Hypothalamus (tissue), 51 donors: ENCODE measurements at regions not wholly inside any gene's neighbourhood (a gene's known extent, or its start where the extent isn't known, plus 50 kb on each side); places are given as distances from the start of the nearest gene placed in this dataset.
"Not testable (repeated sequence)": the region's sequence is repeated elsewhere in the genome, so short reads cannot be mapped to it uniquely, and the experiment has no call there.

ENCODE experiments used
- DNase-seq, 51 donors: peaks; one replicate each; lab custom pipeline; 2025; lab: John Stamatoyannopoulos, UW

DNA sequence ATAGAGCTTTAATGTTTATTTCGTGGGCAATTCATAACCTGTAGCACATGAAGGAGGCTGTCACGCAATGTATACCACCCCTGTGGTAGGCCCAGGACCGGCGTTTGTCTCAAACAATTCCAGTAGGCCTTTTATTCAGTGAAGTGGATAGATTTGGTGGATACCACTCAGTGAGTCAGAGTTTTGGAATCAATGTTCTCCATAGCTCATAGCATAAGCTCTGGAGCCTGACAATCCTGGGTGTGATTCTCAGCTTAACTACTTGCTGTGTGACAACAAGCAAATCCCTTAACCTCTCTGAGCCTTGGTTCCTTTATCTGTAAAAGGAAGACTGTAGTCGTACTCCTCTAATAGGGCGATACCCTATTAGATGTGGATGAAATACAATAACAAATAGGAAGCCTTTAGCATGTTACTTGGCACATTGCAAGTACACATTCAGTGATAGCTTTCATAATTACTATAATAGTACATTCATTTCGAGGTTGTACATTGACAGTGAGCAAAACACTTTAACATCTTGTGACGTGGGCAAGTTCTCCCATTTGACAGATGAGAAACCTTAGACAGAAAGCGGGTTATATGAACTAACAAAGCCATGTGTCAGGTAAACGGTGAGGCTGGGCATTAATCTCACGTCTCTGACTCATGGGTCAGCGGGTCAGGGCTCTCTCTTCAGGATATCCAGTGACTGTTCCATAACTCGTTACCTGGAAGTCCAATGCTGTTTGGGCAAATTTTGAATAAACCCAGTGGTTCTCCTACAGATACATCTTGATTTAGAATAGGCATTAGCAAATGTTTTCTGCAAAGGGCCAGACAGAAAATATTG, 130.8 kb downstream of the C9orf152 start:
- no peak for DNase-seq

DNA sequence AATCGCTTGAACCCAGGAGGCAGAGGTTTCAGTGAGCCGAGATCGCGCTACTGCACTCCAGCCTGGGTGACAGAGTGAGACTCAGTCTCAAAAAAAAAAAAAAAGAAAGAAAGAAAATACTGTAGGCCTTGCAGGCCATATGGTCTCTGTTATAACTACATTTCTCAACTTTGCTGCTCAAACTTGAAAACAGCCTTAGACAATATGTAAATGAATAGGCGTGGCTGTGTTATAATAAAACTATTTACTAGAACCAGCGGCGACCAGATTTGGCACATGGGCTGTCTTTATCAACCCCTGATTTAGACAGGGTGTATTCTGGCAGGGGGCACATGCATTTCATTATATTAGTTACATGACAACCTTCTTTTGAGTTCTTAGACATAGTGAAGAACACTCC, 130.0 kb downstream of the C9orf152 start:
- no peak for DNase-seq

- no peak for DNase-seq
Observed at GRCh38 chr9:110078604-110079003, 129.4 kb downstream of the C9orf152 start.

DNA sequence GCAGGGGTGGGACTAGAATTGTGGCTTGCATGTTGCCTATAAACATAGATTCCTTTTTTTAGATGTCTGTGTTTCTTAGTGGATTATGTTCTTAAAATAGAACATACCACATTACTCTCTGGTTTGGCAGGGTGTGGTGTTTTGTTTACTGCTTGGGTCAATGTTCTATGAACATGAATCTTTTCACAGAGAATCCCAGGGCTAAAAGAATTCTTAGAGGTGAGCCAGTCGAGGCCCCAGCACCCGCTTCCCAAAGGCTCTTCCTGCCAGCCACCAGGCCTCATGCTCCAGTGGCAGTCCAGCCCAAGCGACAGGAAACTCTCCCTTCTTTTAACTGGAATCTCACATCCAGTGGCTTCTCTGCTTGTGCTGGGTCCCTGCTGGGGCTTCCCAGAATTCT, 126.6 kb downstream of the C9orf152 start:
- no peak for DNase-seq

DNA sequence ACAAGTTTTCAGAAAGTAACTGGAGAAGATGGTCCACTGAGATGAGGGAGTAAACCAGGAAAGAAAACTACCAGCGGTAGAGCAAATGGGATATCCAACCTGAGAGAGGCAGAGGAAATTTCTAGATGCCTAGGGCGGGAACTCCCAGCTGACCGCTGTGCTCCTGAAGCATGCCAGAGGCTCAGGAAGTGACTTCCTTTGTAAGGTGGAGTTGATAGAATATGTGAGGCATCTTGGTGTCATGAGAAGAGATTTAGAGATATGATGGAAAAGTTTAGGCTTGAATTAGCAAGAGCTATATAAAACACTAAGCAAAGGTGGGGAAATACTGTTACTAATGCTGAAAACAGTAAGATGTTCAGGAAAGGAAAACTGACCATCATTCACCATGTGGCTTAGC, 124.1 kb downstream of the C9orf152 start:
- no peak for DNase-seq

GRCh38 chr9:110086537-110086936, 121.4 kb downstream of the C9orf152 start:
- no peak for DNase-seq

DNA sequence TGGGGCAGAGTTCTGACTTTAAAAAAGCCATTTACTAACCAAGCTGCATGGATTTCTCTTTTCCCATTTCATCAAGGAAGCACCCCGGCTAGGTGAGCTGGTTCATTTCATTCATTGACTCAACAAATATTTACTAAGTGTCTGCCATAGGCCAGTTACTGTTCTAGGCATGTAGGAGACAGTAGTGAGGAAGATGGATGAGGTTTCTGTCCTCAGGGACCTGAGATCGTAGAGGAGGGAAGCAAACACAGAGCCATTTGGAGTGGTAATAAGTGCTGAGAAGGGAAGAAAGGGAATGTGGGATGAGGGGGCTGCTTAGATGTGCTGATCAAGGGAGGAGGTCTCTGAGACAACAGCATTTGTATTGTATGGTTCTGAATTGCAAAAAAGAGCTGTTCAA, 120.4 kb downstream of the C9orf152 start:
- DNase-seq, result no peak

DNA sequence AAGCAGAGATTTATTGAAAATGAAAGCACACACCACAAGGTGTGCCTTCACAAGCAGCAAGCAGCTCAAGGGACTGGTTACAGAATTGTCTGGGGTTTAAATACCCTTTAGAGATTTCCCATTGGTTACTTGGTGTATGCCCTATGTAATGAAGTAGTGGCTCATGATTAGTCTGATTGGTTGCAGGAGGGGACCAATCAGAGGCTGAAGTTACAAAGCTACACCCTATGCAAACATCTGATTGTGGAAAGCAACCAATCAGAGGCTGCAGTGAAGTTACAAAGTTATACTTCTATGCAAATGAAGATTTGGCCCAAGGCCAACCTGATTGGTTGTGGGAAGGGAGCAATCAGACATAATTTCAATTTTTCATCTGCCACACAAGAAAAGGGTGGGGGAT, 119.9 kb downstream of the C9orf152 start:
- no peak for DNase-seq

- DNase-seq, result no peak
Observed at GRCh38 chr9:110089681-110090370, 118.1 kb downstream of the C9orf152 start.

GRCh38 chr9:110092792-110093191, 115.2 kb downstream of the C9orf152 start:
- DNase-seq, result no peak

GRCh38 chr9:110093417-110093816, 114.5 kb downstream of the C9orf152 start:
- DNase-seq, result no peak

- DNase-seq, result no peak
Observed at GRCh38 chr9:110093871-110094270, 114.1 kb downstream of the C9orf152 start.

DNA sequence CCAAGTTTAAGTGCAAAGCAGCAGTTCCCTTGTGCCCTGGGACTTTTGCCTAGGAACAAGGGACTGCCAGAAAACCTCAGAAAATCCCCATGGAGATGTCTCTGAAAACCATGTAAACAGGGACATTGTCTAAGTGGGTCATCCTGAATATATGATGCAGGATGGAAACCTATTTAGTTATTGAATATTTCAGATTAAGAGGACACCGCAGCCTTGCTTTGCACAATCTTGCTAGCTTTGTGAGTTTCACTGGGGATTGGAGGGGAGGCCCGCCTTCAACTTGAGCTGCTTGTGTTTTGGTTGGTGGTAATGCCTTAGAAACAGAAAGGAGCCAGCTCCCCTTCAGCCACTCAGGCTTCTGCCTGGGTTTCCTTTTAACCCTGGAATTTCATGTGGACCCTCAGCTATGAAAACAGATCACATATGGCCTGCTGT, 112.8 kb downstream of the C9orf152 start:
- peak in 5 of 51 donors; percentile 6 to 20 (median 13) for DNase-seq

DNA sequence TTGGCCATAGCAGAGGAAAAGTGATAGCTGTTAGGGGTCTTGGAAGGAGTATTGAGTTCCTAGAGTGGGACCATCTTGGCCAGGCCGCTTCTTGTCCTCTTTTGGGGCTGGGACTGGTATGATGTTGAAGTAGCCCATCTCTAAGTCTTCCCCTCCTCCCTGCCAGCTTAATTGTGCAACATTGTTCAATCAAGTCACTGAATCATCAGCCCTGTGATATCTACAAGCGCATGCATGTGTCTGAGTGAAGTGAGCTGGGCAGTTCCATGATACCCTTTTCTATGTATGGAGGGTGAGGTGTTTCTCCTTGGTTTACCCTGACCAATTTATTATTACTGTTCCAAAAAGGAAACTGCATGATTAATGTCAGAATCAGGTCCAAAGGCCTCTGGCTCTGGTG, 112.2 kb downstream of the C9orf152 start:
- DNase-seq, result no peak

DNA sequence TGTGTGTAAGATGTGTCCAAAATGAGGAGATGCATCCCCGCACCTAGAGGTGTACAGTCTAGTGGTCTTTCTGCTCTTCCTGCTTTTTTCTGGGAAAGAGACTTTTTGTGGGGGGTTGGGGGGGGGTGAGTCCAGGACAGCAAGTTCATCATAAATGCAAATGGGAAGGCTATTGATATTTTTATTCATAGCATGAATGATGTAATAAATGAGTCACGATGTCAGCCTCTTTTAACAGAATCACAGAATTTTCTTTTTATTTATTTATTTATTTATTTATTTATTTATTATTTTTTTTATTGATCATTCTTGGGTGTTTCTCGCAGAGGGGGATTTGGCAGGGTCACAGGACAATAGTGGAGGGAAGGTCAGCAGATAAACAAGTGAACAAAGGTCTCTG, 111.3 kb downstream of the C9orf152 start:
- not testable (repeated sequence) for DNase-seq

DNA sequence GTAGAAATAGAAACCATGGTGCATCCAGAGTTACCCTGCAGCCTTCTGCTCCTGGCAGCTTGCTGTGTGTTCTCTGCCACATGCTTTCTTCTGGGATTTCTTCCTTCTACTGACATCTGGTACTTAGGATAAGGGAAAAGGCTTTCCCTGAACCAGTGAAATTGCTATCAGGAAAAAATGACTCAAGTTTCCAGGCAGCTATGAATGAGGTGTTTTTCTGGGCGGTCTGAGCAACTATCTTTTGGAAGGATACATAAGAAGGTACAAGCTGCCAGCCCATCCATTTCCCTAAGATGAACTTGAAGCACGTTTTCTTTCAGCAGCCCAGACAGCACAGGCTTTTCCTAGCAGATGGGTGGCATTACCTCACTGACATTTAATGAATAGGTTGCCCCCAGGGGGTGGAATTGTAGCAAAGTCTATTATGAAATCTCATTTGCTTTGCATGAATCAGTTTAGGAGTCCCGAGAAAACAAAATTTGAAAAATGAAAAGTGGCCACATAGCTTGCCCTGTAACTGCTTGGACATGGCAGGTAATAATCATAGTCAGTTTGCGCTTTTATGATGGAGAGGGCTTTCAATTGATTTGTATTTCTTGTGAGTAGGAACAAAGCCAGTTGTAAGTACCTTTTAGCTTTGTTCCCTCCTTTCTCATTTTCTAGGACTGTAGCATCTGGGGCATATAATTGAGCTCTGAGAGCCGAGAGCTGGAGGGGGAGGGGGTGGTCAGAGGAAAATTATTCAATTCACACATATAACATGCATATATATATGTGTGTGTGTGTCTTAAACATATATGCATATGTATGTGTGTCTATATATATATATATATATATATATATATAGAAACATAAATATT, 108.5 kb downstream of the C9orf152 start:
- DNase-seq, result no peak

- DNase-seq, result no peak
Observed at GRCh38 chr9:110101531-110102161, 106.3 kb downstream of the C9orf152 start.

DNA sequence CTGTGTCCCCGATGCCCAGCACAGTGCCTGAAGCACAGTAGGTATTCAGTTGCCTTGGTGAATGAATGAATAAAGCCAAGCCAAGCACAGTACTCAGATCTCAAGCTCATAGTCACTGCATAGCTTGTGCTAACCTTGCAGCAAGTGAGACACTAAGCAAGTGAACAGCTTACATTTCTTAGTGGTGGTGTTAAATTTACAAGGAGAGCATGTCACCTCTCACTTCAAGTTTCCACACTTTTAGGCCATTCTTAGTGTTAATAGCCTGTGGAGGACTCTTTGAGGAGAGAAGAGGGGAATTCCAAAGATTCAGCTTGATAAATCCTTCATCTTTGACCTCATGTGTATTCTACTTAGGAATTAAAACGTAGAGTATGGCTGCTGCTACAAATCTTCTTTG, 104.7 kb downstream of the C9orf152 start:
- no peak for DNase-seq

- DNase-seq, result no peak
Observed at GRCh38 chr9:110104261-110104809, 103.6 kb downstream of the C9orf152 start.

- DNase-seq, result no peak
Observed at GRCh38 chr9:110105107-110105506, 102.9 kb downstream of the C9orf152 start.
